ENCODE measurements at regions not wholly inside any gene's neighbourhood (a gene's known extent, or its start where the extent isn't known, plus 50 kb on each side); places are given as distances from the start of the nearest gene placed in this dataset.

GRCh38 chr20:60863548-60863947 lies 388.5 kb upstream of the CDH4 start:
- Histone ChIP-seq H3K9me3 (ENCODE audit: insufficient read depth, low read length) (no peaks in the 10 kb centered on the region), H3K4me3 (ENCODE audit: insufficient read depth, low read length, poor library complexity, severe bottlenecking) (no peak overlapping the region), H3K27me3 (ENCODE audit: low read length) (no peaks in the 10 kb centered on the region), H3K27ac (ENCODE audit: low read depth, low read length) (no peak overlapping the region), H3K9ac (ENCODE audit: low read length) (no peak overlapping the region), H3K79me2 (ENCODE audit: insufficient read depth, low read length) (no peaks in the 10 kb centered on the region), H3F3A (ENCODE audit: insufficient read depth) (no peaks in the 10 kb centered on the region), H3K4me2 (ENCODE audit: low read depth, low read length, poor library complexity, severe bottlenecking) (no peak overlapping the region), H2AFZ (ENCODE audit: low read depth, low read length, severe bottlenecking) (no peak overlapping the region), H3K36me3 (ENCODE audit: low read length) (no peaks in the 10 kb centered on the region), H4K20me1 (ENCODE audit: low read depth, low read length) (no peaks in the 10 kb centered on the region), H3K9me2 (replicated peaks; ENCODE audit: insufficient read depth, low read length) (no peaks in the 10 kb centered on the region)
- TF ChIP-seq EZH2phosphoT487 (conservative IDR thresholded peaks at IDR 0.05; ENCODE audit: low read length): no peak
- no peak for TF ChIP-seq CTCF (IDR thresholded peaks at IDR 0.05; ENCODE audit: insufficient read depth, low read length, poor library complexity, severe bottlenecking)

- Histone ChIP-seq H3K4me3 (ENCODE audit: insufficient read depth, low read length, poor library complexity, severe bottlenecking) (no peak overlapping the region), H3K9me2 (replicated peaks; ENCODE audit: insufficient read depth, low read length) (no peaks in the 10 kb centered on the region), H3K9me3 (ENCODE audit: insufficient read depth, low read length) (no peaks in the 10 kb centered on the region), H3K36me3 (ENCODE audit: low read length) (no peaks in the 10 kb centered on the region), H2AFZ (ENCODE audit: low read depth, low read length, severe bottlenecking) (no peak overlapping the region), H3K27ac (ENCODE audit: low read depth, low read length) (no peak overlapping the region), H3K4me2 (ENCODE audit: low read depth, low read length, poor library complexity, severe bottlenecking) (no peak overlapping the region), H3K9ac (ENCODE audit: low read length) (no peak overlapping the region), H3F3A (ENCODE audit: insufficient read depth) (no peaks in the 10 kb centered on the region), H3K27me3 (ENCODE audit: low read length) (no peaks in the 10 kb centered on the region), H4K20me1 (ENCODE audit: low read depth, low read length) (no peaks in the 10 kb centered on the region), H3K79me2 (ENCODE audit: insufficient read depth, low read length) (no peaks in the 10 kb centered on the region)
- TF ChIP-seq EZH2phosphoT487 (conservative IDR thresholded peaks at IDR 0.05; ENCODE audit: low read length) (no peak), CTCF (IDR thresholded peaks at IDR 0.05; ENCODE audit: insufficient read depth, low read length, poor library complexity, severe bottlenecking) (no peak)
These were observed 384.5 kb upstream of the CDH4 start for GRCh38 chr20:60867589-60867988.

- TF ChIP-seq CTCF (IDR thresholded peaks at IDR 0.05; ENCODE audit: insufficient read depth, low read length, poor library complexity, severe bottlenecking) (no peak), EZH2phosphoT487 (conservative IDR thresholded peaks at IDR 0.05; ENCODE audit: low read length) (no peak)
- Histone ChIP-seq H3K9me2 (replicated peaks; ENCODE audit: insufficient read depth, low read length) (no peaks in the 10 kb centered on the region), H3K4me3 (ENCODE audit: insufficient read depth, low read length, poor library complexity, severe bottlenecking) (no peak overlapping the region), H3K9me3 (ENCODE audit: insufficient read depth, low read length) (no peaks in the 10 kb centered on the region), H3K27ac (ENCODE audit: low read depth, low read length) (no peak overlapping the region), H2AFZ (ENCODE audit: low read depth, low read length, severe bottlenecking) (no peak overlapping the region), H3K36me3 (ENCODE audit: low read length) (no peaks in the 10 kb centered on the region), H4K20me1 (ENCODE audit: low read depth, low read length) (no peaks in the 10 kb centered on the region), H3K9ac (ENCODE audit: low read length) (no peak overlapping the region), H3F3A (ENCODE audit: insufficient read depth) (no peaks in the 10 kb centered on the region), H3K79me2 (ENCODE audit: insufficient read depth, low read length) (no peaks in the 10 kb centered on the region), H3K27me3 (ENCODE audit: low read length) (no peaks in the 10 kb centered on the region), H3K4me2 (ENCODE audit: low read depth, low read length, poor library complexity, severe bottlenecking) (no peak overlapping the region)
These were observed 383.7 kb upstream of the CDH4 start for GRCh38 chr20:60868316-60868891.
